ELR (cell line): ENCODE measurements at regions not wholly inside any gene's neighbourhood (a gene's known extent, or its start where the extent isn't known, plus 50 kb on each side); places are given as distances from the start of the nearest gene placed in this dataset.

ENCODE experiments used
- DNase-seq: peaks from one replicate; pipeline ENCODE4 v3.0.0-alpha.2; 2015; ENCODE audit warnings: low read depth

DNA sequence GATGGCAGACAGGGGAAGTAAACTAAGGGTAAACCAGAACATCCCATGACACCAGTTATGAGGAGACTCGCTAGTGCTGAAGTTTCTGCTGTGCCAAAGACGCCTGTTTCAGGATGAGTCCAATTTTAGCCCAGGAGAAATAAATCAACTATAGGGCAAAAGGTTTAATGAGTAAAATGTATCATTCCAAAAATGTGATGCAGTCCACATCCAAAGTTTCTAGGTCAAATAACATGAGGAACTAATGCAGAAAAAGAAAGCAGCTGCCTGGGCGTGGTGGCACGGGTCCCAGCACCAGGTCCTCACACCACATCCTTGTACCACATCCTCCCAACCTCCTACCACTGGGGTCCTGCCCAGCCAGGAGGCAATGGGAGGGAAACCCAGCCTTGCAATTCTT lies 126.9 kb upstream of the CTAGE1 start:
- no peak for DNase-seq

DNA sequence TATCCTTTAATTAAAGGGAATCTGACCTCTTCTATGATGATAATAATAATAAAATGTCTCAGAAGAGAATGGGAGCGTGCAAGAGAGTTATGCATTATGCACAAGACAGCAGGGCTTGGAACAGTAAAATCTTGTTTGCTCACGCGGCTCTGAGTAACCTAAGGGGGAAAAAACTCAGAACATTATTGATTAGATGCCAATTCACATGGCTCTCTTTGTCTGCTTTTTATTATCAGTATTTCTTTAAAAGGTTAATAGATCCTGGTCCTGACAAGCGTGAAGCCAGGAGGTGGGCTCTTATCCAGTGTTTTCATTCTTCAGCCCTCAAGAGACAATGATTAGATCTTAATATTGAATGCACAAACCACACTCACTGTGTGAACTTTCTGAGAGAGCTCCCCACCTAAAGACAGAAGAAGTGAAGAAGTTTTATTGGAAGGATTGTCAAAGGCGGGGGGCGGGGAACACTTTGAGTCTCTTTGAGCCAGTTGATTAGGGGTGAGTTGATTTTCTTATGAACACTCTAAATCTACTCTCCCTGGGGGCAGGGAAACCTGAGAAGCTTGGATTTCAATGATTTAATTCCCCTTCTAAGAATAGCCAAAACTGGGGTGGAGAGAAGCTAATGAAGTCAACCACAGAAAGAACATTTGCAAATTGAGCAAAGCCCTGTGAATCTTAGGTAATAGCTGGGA lies 127.5 kb upstream of the CTAGE1 start:
- no peak for DNase-seq

DNA sequence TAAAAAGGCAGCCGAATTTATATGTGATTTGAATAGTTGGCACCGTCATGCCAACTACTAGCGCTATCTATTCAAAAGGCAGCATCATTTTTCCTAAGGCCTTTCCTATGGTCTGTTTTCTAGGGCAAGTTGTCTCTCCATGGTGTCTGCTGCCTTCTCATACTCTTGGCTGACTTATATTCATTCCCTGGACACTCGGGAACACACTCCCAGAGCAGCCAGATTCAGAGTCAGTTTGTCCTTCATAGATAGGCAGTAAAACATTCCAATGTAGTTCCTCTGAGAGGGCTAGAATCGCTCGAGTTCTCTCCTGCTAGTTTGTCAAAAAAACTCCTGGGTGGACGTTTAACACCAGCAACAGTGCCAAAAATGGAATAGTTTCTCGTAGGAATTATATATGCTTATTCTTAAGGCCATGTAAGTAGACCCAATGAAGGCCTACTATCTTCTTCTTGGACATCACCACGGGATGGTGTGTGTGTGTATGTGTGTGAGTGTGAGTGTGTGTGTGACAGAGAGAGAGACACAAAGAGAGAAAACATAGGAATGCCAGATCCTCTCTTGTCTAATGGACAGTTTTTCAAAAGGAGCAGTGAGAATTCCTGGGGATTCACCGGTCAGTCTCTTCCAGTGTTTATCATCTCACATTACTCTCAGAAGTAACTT lies 129.3 kb upstream of the CTAGE1 start:
- no peak for DNase-seq

DNA sequence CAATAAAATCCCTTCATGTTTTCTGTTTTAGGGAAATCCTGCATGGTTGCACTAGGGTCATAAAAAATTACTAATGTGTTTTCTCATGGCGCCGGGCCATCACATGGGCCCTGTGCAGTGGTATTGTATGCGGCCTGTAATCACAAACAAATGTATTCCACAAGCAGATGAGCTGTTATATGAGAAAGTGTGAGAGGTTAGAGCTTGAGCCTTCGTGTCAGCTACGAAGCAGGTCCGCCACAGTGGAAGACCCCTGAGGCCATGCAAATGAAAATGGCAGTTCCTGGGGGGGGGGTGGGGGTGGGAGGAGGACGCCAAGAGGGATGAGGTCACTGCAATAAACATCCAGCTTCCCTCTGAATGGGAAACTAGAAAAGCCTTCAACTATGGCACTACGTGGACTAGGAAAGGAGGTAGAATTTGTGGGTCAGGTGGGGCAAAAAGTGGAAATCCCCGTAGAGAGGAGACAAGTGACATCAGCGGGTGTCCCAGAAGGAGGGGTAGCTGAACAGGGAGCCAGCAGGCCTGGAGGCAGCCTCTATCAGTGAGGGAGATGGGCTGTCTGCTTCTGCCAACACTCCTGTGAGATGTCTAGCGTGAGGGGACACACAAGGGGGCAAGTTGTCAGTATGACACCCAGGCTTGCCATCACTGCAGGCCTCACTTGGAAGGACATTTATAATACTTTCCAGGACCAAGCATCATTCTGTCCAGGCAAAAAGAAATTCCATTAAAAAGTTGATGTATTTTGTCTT lies 130.3 kb upstream of the CTAGE1 start:
- DNase-seq: peak; percentile 41

DNA sequence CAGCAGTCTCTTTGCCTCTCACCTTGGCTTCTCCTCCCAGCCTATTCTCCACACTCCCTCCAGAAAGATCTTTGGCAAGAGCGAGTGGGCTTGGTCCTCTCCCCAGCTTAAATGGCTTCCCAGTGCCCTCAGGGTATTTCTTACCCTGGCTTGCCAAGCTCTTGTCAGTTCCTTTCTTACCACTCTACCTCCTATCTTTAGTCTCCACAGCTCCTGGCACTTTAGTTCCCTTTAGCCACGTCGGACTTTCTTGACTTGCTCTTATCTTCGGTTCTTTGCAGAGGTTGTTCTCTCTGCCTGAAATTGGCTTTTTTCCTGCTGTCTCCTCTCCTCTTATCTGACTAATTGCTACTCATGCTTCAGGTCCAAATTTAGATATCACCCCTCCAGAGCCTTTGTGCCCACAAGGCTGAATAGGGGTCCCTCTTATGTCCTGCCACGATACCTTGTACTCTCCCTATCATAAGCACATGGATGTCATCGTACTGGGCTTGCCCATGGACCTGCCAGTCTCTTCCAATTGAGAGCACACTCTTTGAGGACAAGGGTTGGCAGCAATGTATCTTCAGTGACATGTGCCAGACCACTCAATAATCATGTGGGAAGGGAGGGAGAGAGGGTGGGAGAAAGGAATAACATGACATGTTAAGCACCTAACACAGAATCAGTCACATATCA lies 131.7 kb upstream of the CTAGE1 start:
- no peak for DNase-seq

DNA sequence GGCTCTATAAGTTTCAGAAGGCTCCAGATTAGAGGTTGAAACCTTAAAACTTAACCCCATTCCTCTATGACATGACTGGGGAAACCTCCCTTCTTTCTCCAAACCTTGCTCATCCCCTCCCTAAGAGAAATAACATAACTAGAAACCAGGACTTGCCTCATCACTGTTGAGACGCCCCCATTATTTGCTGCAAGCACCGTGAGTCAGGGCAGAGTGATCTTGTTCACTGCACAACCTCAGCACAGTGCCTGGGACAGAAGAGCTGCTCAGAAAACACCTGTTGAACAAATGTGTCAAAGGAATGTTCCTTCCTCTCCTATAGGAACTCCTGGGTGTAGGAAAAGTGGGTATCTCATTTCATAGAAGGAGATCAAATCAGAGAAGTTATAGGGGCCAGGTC lies 132.7 kb upstream of the CTAGE1 start:
- peak; percentile 12 for DNase-seq

DNA sequence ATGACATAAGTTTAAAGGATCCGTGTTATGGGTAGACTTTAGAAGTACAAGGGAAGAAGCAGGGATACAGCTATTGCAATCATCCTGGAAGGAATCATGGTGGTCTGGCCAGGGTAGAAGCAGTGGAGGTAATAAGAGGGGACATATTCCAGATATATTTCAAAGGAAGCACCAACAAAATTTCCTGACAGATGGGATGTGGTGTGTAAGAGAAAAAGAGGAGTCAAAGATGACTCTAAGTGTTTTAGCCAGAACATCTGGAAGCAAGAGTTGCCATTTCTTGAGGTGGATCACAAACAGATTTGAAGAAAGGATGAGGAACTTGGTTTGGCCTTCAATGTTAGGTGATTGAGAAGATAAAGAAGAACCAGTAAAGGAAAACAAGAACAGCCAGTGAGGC lies 133.1 kb upstream of the CTAGE1 start:
- DNase-seq: no peak

DNA sequence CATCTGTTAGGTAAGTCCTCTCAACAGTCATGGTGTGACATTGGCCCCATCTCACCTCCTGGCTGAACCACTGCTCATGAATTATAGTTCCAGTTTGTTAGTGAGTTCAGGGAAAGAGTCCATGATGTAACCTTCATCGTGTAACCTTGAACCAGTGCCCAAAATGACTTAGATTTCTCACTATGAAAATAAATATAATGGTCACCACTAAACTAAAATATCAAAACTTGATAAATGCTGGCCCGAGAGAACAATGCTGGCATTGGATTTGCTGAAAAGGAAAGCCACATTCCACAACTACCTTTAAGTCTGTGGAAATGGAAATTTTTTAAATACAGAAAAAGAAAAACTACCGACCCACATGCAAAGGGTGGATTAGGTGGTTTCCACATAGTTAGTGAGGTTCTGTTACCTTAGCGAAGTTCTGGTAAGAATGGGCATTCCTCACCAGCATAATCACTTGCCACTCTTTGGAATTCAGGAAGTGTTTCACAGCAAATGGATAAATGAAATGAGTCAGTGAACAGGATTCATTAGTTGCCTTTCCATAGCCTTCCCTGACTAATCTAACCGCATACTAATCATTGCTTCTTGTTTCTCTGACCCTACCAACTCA lies 133.9 kb upstream of the CTAGE1 start:
- peak; percentile 92 for DNase-seq

DNA sequence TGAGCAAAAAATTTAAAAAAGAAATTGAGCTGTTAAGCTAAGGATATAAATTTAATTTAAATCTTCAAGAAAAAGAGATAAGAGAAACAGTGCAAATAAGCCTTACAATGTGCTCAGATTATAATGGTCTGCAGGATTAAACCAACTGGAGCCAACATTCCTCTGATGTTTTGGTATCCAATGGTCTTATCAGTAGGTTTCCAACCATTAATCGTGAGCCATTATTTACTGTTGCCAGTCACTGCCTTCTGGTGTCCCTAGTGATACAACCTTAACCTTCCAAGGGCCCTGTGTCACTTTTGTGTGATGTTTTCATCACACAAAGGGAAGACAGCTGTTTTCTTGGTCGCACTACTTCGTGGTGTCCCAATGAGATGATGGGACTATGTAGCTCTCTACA lies 134.5 kb upstream of the CTAGE1 start:
- DNase-seq: no peak

DNA sequence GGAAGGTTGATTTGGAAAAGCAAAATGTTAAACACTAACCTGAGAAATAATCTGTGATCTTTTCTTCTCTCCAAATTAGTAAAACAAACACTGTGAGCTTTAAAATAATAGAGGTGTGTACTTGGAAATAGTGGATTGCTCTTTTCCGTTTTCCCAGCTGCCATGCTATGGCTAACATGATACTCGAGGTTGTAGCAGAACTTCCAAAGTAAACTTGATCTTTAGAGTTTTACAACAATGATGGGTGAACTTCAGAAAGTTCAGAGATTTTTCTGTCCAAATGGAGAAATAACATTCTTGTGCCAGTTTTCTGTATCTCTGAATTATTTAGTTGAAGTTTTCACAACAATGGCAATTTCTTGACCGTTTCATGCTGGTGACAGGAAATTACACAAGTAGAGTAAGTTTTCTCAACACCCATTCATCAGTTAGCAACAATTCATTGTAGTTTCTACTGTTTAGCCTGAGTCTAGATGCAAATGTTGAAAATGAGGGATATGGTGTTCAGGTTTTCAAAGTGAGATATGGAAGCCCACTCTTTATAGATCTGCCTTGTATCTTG lies 135.3 kb upstream of the CTAGE1 start:
- DNase-seq: no peak

DNA sequence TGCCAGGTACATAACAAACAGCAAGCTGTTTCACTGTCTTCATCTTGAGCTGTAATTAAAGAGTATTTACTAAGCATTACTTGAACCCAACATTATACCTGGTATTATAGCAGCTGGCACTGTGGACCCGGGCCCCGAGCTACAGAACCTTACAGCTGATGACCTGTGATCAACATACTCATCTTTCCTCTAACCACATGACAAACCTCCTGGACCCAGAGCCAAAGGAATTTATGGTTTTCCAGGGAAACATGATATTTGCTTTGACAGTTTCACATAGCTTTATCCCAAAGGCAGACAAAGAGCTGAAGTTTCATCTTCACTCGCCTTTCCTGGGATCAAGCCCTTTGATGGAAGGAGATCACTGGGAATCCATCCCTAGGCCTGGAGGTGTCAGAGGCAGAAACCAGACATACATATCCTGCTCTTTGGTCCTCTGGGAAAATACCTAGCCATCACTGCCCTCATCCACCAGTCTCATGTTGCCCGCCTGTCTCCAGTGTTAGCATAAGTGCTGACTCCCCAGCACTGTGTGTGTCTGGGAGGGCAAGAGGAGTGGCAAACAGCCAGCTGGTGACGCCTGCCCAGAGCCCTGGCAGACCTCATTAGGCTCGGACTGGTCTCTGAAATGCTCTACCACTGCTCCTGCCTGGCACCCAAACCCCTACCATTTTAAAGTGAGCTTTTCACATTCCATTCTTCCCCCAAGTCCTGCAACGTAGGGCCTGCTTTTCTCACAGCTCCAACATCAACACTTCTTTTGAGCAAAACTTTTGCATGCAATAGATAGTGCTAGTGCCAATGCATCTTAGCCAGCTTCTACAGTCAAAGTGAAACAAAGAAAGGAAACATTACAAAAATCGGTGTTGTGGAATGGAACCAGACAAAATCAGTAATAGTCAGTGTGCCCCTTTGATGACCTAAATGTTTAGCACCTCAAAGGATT lies 138.8 kb upstream of the CTAGE1 start:
- peak; percentile 25 for DNase-seq

DNA sequence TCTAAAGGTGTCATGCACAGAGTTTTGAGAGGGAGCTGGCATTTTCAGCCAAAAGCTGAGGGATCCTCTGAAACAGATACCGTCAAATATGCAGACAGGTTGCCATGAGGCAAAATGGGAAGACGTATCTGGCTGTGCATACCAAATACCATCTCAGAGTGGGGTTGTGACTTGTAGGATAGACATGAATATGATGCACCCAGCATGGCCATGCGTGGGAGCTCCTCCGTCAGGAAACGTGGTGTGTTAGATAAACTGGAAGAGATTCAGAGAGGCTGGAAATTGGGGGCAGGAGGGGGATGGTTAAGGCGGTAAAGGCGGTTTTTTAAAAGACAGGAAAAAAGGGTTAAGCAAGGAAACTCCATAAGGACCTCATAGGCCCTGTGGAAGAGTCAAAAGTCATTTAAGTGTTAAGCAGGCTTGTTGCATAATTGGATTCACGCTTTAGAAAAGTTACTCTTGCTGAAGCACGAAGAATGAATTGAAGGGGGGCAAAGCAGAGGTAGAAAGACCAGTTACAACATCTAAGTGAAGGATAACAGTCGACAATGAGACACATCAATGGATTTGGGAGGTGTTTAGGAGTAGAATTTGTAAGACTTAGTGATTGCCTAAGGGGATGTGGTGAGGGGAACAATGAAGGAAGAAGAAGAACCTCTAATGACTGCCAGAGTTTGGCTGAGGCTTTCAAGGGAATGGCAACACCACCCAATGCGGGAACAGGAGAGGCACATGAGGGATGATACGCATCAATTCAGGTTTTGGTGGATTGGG lies 139.6 kb upstream of the CTAGE1 start:
- DNase-seq: no peak

DNA sequence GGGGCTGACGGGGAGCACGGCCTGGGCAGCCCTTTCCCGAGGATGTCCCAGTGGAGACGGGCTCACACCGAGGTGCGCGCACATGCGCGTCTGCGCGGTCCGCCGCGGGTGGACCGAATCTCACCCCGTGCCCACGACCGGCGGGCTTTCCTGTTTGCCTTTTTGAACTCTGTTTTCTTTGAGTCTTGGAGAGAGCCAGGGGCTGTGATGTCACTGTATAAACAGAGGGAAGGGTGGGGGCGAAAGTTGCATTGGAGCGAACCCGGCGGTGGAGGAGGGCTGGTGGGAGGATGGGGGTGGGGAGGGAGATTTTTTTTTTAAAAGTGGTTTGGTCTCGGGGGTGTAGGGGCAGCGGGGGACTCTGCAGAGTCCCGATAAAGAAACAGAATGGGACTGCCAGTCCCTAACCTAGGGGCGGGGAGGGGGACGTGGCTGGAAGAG lies 141.2 kb upstream of the CTAGE1 start:
- peak; percentile 62 for DNase-seq

DNA sequence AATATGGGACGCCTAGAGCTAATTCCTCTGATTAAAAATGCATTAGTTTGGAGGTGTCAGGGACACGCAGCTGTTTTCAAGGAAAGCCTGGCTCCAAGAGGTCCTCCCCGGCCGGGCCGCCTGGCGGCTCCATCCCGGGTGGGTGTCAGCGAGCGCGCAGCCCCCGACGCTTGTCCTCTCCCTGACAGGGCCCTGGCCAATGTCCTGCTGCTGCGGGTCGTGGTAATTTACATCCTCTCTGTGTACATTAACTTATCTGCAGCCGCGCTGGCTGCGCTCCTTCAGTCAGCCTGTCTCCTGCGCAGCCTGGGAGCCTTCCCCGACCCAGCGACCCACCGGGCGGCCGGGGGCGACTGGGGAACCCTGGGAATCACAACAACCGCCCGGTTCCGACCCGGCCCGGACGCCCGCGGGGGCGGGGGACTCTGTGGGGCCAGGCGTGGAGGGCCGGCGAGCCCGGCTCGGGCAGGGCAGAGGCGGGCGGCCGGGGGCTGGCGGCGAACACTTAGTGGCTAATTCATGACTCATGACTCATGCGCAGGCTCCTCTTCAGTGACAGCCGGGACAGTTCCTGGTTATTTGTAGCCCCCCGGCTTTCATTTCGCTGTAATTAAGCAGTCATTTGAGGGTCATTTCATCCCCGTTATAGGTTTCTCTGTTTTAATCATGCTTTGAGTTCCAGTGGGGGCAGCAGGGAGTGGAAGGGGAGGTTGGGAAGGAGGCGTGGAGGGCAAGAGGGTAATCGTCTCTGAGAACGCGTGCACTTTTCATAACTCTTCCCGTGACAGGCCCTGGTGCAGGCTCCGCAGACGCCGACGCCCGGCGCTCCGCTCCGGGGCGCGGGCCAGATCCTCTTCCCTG lies 141.9 kb upstream of the CTAGE1 start:
- peak; percentile 64 for DNase-seq

DNA sequence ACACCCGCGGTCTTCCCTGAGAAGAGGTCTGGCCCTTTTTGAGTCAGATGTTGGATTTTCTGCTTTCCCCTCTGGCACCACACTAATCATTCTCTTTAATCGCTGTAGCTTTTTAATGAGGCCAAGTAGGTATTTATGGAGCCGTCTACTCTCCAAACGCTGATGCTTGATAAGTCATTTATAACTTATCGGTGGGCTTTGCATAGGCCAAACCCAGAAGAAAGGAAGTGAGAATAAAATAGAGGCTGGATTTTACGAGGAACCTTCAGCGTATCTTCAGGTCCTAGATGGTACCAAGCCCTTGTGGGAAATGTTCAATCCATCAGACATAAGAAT lies 142.5 kb upstream of the CTAGE1 start:
- no peak for DNase-seq

DNA sequence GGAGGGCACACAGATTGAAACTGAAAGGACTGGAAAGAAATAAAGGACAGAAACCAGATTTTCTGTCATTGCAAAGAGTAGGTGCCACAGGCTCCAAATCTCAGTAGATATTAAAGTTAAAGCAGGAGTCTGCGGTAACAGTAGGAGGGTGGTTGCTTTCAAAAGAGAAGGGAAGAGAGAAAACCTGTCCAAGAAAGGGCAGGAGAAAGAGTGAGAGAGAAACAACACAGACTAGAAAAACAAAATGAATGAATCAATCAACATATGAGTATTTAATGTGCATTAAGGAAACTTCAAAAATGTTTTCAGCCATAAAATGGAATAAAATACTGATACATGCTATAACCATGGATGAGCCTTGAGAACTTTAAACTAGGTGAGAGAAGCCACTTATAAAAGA lies 143.1 kb upstream of the CTAGE1 start:
- no peak for DNase-seq

DNA sequence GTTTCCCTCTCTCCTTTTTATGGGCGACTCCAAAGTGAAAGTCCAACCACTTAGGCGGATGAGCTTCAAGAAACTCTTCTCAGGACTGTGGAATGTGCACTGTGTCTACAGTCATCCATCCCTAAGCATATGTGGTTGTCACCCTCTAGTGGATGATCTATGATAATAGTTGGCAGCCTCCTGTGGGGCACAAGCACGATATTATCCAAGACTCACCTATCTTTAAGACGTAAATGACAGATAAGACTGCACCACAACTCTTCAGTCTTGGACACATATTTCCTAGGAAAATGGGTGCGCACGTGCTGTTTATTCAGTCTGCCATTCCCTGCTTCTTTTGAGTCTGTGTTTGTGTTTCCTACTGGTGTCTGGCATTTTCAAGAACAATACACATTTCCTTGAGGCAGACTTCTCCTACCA lies 145.5 kb upstream of the CTAGE1 start:
- peak; percentile 86 for DNase-seq

DNA sequence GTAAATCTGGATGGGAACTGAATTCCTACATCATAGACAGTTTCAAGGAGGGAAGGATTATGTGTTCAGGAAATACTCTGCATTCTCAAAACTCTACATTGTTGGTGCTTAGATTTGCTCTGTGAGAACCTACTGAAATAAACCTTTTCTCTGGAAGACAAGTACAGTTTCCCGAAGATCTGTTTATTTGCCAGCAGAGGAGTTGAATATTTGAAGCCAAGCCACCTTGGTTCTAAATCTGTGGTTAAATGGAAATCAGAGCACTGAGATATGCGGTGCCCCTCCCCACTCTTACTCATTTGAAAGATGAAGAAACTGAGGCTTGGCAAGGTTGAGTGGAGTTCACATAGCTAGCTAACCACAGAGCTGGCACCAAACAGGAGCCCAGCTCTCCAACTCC lies 146.3 kb upstream of the CTAGE1 start:
- DNase-seq: no peak
